GM21619 (cell line): ENCODE measurements at regions not wholly inside any gene's neighbourhood (a gene's known extent, or its start where the extent isn't known, plus 50 kb on each side); places are given as distances from the start of the nearest gene placed in this dataset.
"Not testable (repeated sequence)": the region's sequence is repeated elsewhere in the genome, so short reads cannot be mapped to it uniquely, and the experiment has no call there.

Experiments used
- ATAC-seq: cut with Tn5 transposase; IDR thresholded peaks from one replicate; pipeline ENCODE4 v1.9.1; 2021; ENCODE audit not compliant: unreplicated experiment

- ATAC-seq: no peak
Observed at GRCh38 chr1:181319907-181320306, 163.4 kb upstream of the CACNA1E start.

GRCh38 chr1:181324797-181325616 is 158.3 kb upstream of the CACNA1E start:
- no peak for ATAC-seq

GRCh38 chr1:181325765-181326164 is 157.6 kb upstream of the CACNA1E start:
- not testable (repeated sequence) for ATAC-seq

GRCh38 chr1:181326348-181326747 is 157.0 kb upstream of the CACNA1E start:
- no peak for ATAC-seq

- ATAC-seq: no peak
Observed at GRCh38 chr1:181327796-181328195, 155.5 kb upstream of the CACNA1E start.

- no peak for ATAC-seq
Observed at GRCh38 chr1:181334724-181335123, 148.6 kb upstream of the CACNA1E start.

- ATAC-seq: no peak
Observed at GRCh38 chr1:181335631-181336030, 147.7 kb upstream of the CACNA1E start.

GRCh38 chr1:181341026-181341632 is 142.2 kb upstream of the CACNA1E start:
- ATAC-seq: no peak

- ATAC-seq: no peak
Observed at GRCh38 chr1:181344091-181344490, 139.2 kb upstream of the CACNA1E start.

- ATAC-seq: no peak
Observed at GRCh38 chr1:181345146-181345545, 138.2 kb upstream of the CACNA1E start.

- no peak for ATAC-seq
Observed at GRCh38 chr1:181347495-181348390, 135.6 kb upstream of the CACNA1E start.

GRCh38 chr1:181349512-181349911 is 133.8 kb upstream of the CACNA1E start:
- ATAC-seq: no peak

- no peak for ATAC-seq
Observed at GRCh38 chr1:181350131-181350530, 133.2 kb upstream of the CACNA1E start.

GRCh38 chr1:181351740-181352139 is 131.6 kb upstream of the CACNA1E start:
- ATAC-seq: no peak

GRCh38 chr1:181352695-181353094 is 130.6 kb upstream of the CACNA1E start:
- no peak for ATAC-seq

GRCh38 chr1:181353526-181353925 is 129.8 kb upstream of the CACNA1E start:
- ATAC-seq: no peak

- no peak for ATAC-seq
Observed at GRCh38 chr1:181354865-181355264, 128.5 kb upstream of the CACNA1E start.

GRCh38 chr1:181356505-181357340 is 126.6 kb upstream of the CACNA1E start:
- no peak for ATAC-seq

GRCh38 chr1:181359012-181359411 is 124.3 kb upstream of the CACNA1E start:
- no peak for ATAC-seq

GRCh38 chr1:181364801-181365200 is 118.5 kb upstream of the CACNA1E start:
- ATAC-seq: no peak

GRCh38 chr1:181366910-181367309 is 116.4 kb upstream of the CACNA1E start:
- no peak for ATAC-seq
